Fibroblast of lung (primary cell): ENCODE measurements at regions not wholly inside any gene's neighbourhood (a gene's known extent, or its start where the extent isn't known, plus 50 kb on each side); places are given as distances from the start of the nearest gene placed in this dataset.

ENCODE experiments used
- DNase-seq, 2 donors: peaks; one replicate each; pipeline versions ENCODE4 v3.0.0 to v3.0.0-alpha.2; 2010; ENCODE audit warnings: low read depth in 2 of 2
- H2AFZ ChIP-seq: 2 replicates; pipeline ENCODE4 v1.5.1; 2012; ENCODE audit warnings: low read length, control low read depth, inconsistent platforms
- H3K27ac ChIP-seq: 2 replicates; pipeline ENCODE4 v1.5.1; 2011; ENCODE audit warnings: low read length, control low read depth; ENCODE audit not compliant: insufficient read depth
- H3K27me3 ChIP-seq: 2 replicates; pipeline ENCODE4 v1.5.1; 2011; ENCODE audit warnings: mild to moderate bottlenecking, low read length; ENCODE audit not compliant: control insufficient read depth, insufficient read depth
- H3K36me3 ChIP-seq: 2 replicates; pipeline ENCODE4 v1.5.1; 2011; ENCODE audit warnings: low read length; ENCODE audit not compliant: control insufficient read depth, insufficient read depth
- H3K4me1 ChIP-seq: 2 replicates; pipeline ENCODE4 v1.5.1; 2011; ENCODE audit warnings: low read length; ENCODE audit not compliant: control insufficient read depth, insufficient read depth; ENCODE audit errors: extremely low read depth
- H3K4me2 ChIP-seq: 2 replicates; pipeline ENCODE4 v1.5.1; 2011; ENCODE audit warnings: low read length, control low read depth; ENCODE audit not compliant: insufficient read depth; ENCODE audit errors: extremely low read depth
- H3K4me3 ChIP-seq, 4 experiments: fragments of 200-600 bp in 1 of 4; sonication (generic) in 1 of 4; replicated peaks in 1 of 4; 2 replicates each; pipeline ENCODE4 v1.5.1; 2011 to 2016; ENCODE audit warnings: low read length in 4 of 4, low read depth in 3 of 4, mild to moderate bottlenecking in 3 of 4, control low read depth in 2 of 4, inconsistent platforms in 1 of 4, mixed read lengths in 1 of 4; ENCODE audit not compliant: insufficient read depth in 1 of 4; ENCODE audit errors: control extremely low read depth in 1 of 4
- H3K79me2 ChIP-seq: 2 replicates; pipeline ENCODE4 v1.5.1; 2012; ENCODE audit warnings: mild to moderate bottlenecking, low read length, inconsistent platforms; ENCODE audit not compliant: control insufficient read depth, insufficient read depth
- H3K9ac ChIP-seq: 2 replicates; pipeline ENCODE4 v1.5.1; 2011; ENCODE audit warnings: mild to moderate bottlenecking, low read length, control low read depth; ENCODE audit not compliant: insufficient read depth
- H3K9me3 ChIP-seq: 2 replicates; pipeline ENCODE4 v1.5.1; 2012; ENCODE audit warnings: low read depth, low read length; ENCODE audit not compliant: control insufficient read depth, insufficient read depth
- H4K20me1 ChIP-seq: 2 replicates; pipeline ENCODE4 v1.5.1; 2011; ENCODE audit warnings: low read length; ENCODE audit not compliant: control insufficient read depth, insufficient read depth; ENCODE audit errors: extremely low read depth
- EZH2 ChIP-seq: IDR thresholded peaks from 2 replicates; pipeline ENCODE4 v1.5.1; 2012; ENCODE audit warnings: low read length, control low read depth, mild to moderate bottlenecking; ENCODE audit errors: missing control alignments
- TF ChIP-seq, protein P1 (sequence below), 2 donors: IDR thresholded peaks in 1 of 2; conservative IDR thresholded peaks in 1 of 2; 1 replicate in 1 of 2; 2 replicates in 1 of 2; pipeline ENCODE4 v1.5.1; 2011 to 2012; ENCODE audit warnings: low read length in 2 of 2, control low read depth in 1 of 2, inconsistent platforms in 1 of 2, low read depth in 1 of 2, mild to moderate bottlenecking in 1 of 2

DNA sequence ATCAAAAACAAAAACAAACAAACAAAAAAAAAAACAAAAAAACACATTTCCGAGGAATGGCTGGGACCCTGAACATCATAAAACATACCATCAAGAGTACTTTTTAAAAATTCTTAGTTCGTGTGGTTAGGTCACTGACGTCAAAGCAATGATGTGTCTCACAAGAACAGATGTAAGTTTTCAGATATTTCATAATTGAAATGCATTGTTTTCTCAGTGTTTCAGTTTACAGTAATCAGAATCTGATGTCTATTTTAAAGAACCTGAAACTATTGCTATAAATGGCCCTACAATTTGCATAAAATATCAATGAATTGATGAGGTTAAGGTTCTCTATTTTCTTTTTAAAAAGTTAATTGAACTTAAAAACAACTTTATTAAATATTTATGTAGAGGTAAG, 103.7 kb upstream of the HGF start:
- H4K20me1 ChIP-seq = no peaks in the 10 kb centered on the region
- no peak overlapping the region for H3K27ac ChIP-seq
- H3K9ac ChIP-seq = no peak overlapping the region
- no peaks in the 10 kb centered on the region for H3K36me3 ChIP-seq
- no peaks in the 10 kb centered on the region for H3K27me3 ChIP-seq
- no peak overlapping the region for H3K4me2 ChIP-seq
- H2AFZ ChIP-seq = no peak overlapping the region
- no peaks in the 10 kb centered on the region for H3K4me1 ChIP-seq
- TF ChIP-seq, protein P1, sequence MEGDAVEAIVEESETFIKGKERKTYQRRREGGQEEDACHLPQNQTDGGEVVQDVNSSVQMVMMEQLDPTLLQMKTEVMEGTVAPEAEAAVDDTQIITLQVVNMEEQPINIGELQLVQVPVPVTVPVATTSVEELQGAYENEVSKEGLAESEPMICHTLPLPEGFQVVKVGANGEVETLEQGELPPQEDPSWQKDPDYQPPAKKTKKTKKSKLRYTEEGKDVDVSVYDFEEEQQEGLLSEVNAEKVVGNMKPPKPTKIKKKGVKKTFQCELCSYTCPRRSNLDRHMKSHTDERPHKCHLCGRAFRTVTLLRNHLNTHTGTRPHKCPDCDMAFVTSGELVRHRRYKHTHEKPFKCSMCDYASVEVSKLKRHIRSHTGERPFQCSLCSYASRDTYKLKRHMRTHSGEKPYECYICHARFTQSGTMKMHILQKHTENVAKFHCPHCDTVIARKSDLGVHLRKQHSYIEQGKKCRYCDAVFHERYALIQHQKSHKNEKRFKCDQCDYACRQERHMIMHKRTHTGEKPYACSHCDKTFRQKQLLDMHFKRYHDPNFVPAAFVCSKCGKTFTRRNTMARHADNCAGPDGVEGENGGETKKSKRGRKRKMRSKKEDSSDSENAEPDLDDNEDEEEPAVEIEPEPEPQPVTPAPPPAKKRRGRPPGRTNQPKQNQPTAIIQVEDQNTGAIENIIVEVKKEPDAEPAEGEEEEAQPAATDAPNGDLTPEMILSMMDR (conservative IDR thresholded peaks at IDR 0.05 in 1 of 2, IDR thresholded peaks at IDR 0.05 in 1 of 2; ENCODE audit: low read depth in 1 of 2, low read length in 2 of 2) = no peak
- no peak for TF ChIP-seq EZH2
- DNase-seq = peak in 1 of 2 donors; percentile 86
- H3K9me3 ChIP-seq = no peaks in the 10 kb centered on the region
- H3K79me2 ChIP-seq = no peaks in the 10 kb centered on the region
- no peak overlapping the region for H3K4me3 ChIP-seq

DNA sequence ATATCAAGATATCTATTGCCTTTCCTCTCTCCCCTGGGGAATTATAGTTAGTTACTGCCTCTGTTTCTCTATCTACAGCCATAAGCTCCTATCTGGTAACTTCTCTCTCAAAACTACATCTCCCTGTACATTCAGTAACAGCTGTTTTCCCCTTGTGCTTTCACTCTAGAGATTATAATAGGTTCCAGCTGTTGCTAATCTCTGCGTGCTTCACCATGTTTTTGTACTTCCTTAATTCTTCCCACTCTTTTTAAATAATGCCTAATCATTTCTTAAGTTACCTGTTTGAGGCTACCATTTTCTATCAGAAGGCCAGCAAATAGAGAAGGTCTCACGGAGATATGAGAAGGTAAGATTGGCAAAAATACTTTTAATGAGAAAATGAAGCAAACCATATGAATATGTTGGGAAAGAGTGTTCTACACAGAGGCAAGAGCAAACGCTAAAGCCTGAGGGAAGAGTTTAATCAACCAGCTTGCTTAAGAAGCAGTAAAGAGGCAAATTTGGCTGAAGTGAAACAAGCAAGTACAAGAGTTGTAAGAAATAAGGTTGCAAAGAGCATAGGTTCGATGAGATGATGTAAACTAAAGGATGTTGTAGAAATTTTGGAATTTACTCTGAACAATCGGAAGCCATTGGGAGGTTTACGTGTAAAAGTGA, 101.9 kb upstream of the HGF start:
- Histone ChIP-seq H3K4me1 (no peaks in the 10 kb centered on the region), H3K9me3 (no peaks in the 10 kb centered on the region), H3K4me2 (no peak overlapping the region), H3K27me3 (no peaks in the 10 kb centered on the region), H3K4me3 (no peak overlapping the region), H4K20me1 (no peaks in the 10 kb centered on the region), H3K79me2 (no peaks in the 10 kb centered on the region), H3K9ac (no peak overlapping the region), H3K27ac (no peak overlapping the region), H2AFZ (no peak overlapping the region), H3K36me3 (no peaks in the 10 kb centered on the region)
- DNase-seq = peak in 1 of 2 donors; percentile 40
- TF ChIP-seq, protein P1 (conservative IDR thresholded peaks at IDR 0.05 in 1 of 2, IDR thresholded peaks at IDR 0.05 in 1 of 2; ENCODE audit: low read depth in 1 of 2, low read length in 2 of 2) = no peak
- TF ChIP-seq EZH2 = no peak

DNA sequence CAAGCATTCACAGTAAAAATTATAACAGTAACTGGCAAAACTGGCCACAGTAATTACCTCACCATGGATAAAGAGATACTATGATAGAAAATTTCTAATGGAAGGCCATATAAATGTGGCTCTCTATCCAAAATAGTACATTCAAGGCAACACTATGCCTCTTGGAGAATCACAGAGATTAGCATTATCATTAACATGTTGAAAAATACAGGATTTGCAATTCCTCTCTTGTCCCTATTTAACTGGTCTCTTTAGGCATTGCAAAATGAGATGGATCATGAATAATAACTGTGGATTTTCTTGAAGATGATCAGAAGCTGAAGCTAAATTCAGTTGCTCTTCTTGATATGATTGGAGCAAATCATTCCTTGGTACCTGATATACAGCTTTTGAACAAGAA, 100.8 kb upstream of the HGF start:
- Histone ChIP-seq H3K4me3 (no peak overlapping the region), H3K9ac (no peak overlapping the region), H3K79me2 (no peaks in the 10 kb centered on the region), H3K27me3 (no peaks in the 10 kb centered on the region), H3K9me3 (no peaks in the 10 kb centered on the region), H2AFZ (no peak overlapping the region), H3K36me3 (no peaks in the 10 kb centered on the region), H3K27ac (no peak overlapping the region), H3K4me2 (no peak overlapping the region), H3K4me1 (no peaks in the 10 kb centered on the region), H4K20me1 (no peaks in the 10 kb centered on the region)
- TF ChIP-seq, protein P1 (conservative IDR thresholded peaks at IDR 0.05 in 1 of 2, IDR thresholded peaks at IDR 0.05 in 1 of 2; ENCODE audit: low read depth in 1 of 2, low read length in 2 of 2) = no peak
- no peak for DNase-seq
